ENCODE measurements at regions not wholly inside any gene's neighbourhood (a gene's known extent, or its start where the extent isn't known, plus 50 kb on each side); places are given as distances from the start of the nearest gene placed in this dataset.
"Not testable (repeated sequence)": the region's sequence is repeated elsewhere in the genome, so short reads cannot be mapped to it uniquely, and the experiment has no call there.

GRCh38 chr1:70827030-70827429 lies 220.6 kb downstream of the PTGER3 start:
- DNase-seq: no peak

DNA sequence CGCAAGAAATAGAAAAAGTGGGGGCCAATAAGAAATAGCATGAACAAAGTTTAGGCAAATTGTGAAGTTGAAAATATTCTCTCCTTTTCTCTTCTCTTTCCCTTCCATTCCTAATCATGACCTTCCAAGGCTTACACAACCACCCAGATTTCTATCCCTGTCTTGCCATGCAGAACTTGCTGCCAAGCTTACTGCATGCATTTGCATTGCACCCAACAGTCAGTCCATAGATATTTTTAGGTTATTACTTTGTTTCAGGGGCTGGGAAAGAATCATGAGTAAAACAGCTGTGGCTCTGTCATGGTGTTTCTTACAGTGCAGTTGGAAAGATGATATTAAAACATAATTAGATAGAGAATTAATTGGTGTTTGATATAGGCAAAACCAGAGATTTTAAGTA lies 219.4 kb downstream of the PTGER3 start:
- no peak for DNase-seq

- DNase-seq: not testable (repeated sequence)
Measured at GRCh38 chr1:70834365-70834764, 213.3 kb downstream of the PTGER3 start.

GRCh38 chr1:70836456-70836855 lies 211.2 kb downstream of the PTGER3 start:
- DNase-seq: no peak

- DNase-seq: no peak
Measured at GRCh38 chr1:70840260-70840953, 207.2 kb downstream of the PTGER3 start.

DNA sequence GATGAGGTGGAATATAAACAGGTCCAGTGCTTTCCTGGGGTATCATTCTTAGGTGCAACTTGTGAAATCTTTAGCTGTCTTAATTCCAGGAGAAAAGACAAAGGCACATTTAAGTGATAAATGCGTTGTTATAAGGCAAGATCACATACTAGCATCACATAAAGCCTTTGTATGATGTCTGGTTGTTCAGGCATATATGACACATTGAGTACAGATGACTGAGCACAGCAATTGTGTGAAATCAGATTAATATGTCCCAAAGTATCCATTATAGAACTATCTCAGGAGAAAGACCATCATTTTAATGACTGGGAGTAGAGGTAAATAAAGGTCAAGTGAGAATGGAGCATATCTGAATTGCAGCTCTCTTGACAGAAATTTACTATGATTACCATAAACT lies 205.1 kb downstream of the PTGER3 start:
- no peak for DNase-seq

DNA sequence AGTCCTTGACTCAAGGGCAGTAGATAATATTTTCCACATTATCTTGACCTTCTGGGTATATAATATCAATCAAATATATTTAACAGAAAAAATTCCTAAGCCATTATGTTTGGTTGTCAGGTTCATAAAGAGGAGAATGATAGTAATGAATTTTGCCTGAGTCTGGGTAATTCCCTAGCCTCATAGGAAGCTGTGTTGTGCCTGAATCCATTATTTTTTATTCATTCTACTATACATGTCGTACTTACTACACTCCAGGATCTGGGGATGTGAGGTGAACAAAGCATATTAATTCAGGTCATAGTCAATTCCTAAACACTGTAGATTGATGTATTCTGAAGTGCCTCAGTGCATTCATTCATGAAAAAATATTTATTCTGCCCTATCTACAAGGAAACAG lies 204.2 kb downstream of the PTGER3 start:
- DNase-seq: no peak

- no peak for DNase-seq
Measured at GRCh38 chr1:70847013-70847412, 200.6 kb downstream of the PTGER3 start.

GRCh38 chr1:70855203-70855602 lies 192.4 kb downstream of the PTGER3 start:
- no peak for DNase-seq

GRCh38 chr1:70856201-70856600 lies 191.4 kb downstream of the PTGER3 start:
- no peak for DNase-seq

GRCh38 chr1:70863239-70863638 lies 184.4 kb downstream of the PTGER3 start:
- no peak for DNase-seq

GRCh38 chr1:70864302-70864701 lies 183.3 kb downstream of the PTGER3 start:
- DNase-seq: no peak

DNA sequence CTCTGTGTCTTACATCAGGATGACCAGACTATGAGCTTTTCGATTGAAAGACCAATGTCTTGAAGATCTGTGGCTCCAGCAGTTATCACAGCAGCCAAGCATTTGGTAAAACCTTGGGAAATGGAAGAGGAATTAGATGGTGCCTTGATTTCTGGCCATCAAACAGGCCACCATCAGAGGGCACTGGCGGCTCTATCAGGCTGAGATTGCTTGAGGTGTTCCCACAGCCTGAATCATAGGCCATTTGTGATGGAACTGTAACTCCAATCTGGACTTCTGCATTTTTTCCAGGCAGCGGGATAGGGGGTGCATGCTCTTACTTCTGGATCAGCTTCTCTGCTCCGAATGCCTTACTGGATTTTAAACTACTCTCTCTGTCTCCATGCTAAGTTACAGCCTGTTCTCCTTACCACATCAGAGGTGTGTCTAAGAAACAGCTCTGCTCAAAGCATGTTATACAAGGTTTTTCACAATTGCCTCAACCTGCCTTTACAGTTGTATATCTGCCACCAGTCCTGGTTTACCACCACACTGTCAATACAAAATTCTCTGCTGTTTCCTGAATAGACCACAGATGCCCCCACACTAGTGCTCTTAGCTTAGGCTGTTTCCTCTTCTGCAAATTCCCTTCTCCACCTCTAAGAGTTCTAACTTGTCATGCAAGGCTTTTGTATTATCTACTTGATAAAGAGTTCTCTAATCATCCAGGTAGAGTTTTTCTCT lies 180.9 kb downstream of the PTGER3 start:
- no peak for DNase-seq

GRCh38 chr1:70871790-70872189 lies 175.8 kb downstream of the PTGER3 start:
- DNase-seq: no peak

DNA sequence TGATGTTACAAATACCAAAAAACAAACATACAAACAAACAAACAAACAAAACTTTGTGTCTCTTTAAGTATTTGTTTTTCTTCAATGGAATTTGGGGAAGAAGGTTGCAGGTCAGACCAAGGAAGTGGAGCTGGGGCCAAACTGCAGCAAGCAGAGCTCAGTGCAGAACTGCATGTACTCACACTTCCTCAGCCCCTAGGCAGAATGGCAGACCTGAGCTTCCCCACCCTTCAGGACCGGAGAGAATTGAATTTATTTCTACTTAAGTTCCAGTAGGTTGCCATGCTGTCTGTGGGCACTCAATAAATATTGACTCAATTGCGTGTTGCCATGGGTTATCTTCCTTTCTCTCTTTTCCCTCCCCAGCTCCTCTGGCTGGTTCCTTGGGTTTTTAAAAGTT lies 173.6 kb downstream of the PTGER3 start:
- no peak for DNase-seq

- DNase-seq: no peak
Measured at GRCh38 chr1:70874818-70875217, 172.8 kb downstream of the PTGER3 start.

GRCh38 chr1:70877343-70877742 lies 170.3 kb downstream of the PTGER3 start:
- DNase-seq: no peak

DNA sequence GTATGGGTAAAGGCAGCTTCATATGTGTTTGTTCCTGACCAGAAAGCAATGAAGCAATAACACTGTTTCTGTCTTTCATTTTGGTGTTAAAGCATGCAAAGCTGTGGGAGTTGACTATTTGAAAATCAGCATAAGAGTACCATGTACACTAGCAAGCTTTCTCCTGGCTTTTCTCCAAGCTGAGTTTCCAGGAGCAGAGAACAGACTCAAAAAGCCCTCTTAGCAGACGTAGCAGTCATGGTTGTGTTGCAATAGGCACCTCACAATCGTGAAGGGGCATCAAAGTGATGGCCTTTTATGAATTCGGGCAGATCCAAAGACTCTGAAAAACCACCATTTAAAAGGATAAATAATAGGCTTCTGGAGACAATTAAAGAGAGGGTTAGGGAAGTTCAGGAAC lies 159.7 kb downstream of the PTGER3 start:
- no peak for DNase-seq

DNA sequence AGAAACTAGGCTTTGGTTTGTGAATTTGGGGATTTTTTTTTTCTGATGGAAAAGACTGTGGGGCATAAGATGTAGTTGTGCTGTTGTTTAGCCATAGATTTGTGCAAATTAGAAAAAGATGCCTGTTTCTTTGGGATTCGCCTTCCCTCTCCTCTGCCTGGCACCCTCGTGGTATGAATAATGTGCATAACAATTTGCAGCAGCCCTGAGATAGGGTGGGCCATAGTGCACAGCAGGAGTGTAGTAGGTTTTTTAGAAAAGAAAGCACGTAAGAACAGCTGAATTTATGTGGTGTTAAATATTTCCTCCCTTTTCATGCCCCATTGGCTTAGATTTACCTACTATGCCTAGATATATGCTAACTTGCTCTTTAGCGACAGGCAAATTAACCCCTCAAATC lies 158.9 kb downstream of the PTGER3 start:
- no peak for DNase-seq

- DNase-seq: no peak
Measured at GRCh38 chr1:70890408-70890807, 157.2 kb downstream of the PTGER3 start.

GRCh38 chr1:70891051-70891843 lies 156.4 kb downstream of the PTGER3 start:
- DNase-seq: no peak

- no peak for DNase-seq
Measured at GRCh38 chr1:70892140-70892539, 155.5 kb downstream of the PTGER3 start.

GRCh38 chr1:70892930-70893329 lies 154.7 kb downstream of the PTGER3 start:
- DNase-seq: no peak

DNA sequence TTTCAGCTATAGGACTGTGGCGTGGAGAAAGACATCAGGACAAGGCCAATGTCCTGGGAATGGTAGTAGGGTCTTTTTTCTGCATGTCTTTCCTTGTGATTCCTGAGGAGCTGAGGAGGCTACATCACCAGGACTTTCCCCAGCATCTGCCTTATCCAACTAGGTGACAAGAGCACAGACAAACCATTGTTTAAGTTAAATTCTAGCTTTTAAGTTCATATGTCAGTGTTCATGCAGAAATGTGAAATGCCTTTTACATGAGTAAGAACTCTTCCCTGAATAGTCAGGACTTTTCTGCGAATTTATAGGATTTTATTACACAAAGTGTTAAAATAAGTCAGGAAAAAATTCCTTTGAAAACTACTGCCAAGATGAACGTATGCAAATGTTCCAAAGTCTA lies 154.2 kb downstream of the PTGER3 start:
- no peak for DNase-seq

All from CD4-positive, alpha-beta T cell treated with Interleukin-4 for 4 hours (primary cell).